GM12891 (cell line): ENCODE measurements at regions not wholly inside any gene's neighbourhood (a gene's known extent, or its start where the extent isn't known, plus 50 kb on each side); places are given as distances from the start of the nearest gene placed in this dataset.

ENCODE experiments used
- PAX5 ChIP-seq: IDR thresholded peaks from 2 replicates; pipeline ENCODE4 v1.6.1; 2011; ENCODE audit warnings: low read length, moderate library complexity, mild to moderate bottlenecking; ENCODE audit not compliant: insufficient read depth, severe bottlenecking
- POLR2A ChIP-seq: IDR thresholded peaks from 2 replicates; pipeline ENCODE4 v1.6.1; 2011; ENCODE audit warnings: low read depth, low read length, control low read depth
- POLR2AphosphoS5 ChIP-seq: IDR thresholded peaks from 2 replicates; pipeline ENCODE4 v1.6.1; 2011; ENCODE audit warnings: low read depth, low read length, control low read depth
- POU2F2 ChIP-seq: IDR thresholded peaks from 2 replicates; pipeline ENCODE4 v1.6.1; 2011; ENCODE audit warnings: low read depth, mild to moderate bottlenecking, control low read depth, low read length, moderate library complexity
- SPI1 ChIP-seq: IDR thresholded peaks from 2 replicates; pipeline ENCODE4 v1.6.1; 2011; ENCODE audit warnings: low read depth, low read length, control low read depth
- TAF1 ChIP-seq: IDR thresholded peaks from 2 replicates; pipeline ENCODE4 v1.6.1; 2011; ENCODE audit warnings: low read depth, low read length, control low read depth

DNA sequence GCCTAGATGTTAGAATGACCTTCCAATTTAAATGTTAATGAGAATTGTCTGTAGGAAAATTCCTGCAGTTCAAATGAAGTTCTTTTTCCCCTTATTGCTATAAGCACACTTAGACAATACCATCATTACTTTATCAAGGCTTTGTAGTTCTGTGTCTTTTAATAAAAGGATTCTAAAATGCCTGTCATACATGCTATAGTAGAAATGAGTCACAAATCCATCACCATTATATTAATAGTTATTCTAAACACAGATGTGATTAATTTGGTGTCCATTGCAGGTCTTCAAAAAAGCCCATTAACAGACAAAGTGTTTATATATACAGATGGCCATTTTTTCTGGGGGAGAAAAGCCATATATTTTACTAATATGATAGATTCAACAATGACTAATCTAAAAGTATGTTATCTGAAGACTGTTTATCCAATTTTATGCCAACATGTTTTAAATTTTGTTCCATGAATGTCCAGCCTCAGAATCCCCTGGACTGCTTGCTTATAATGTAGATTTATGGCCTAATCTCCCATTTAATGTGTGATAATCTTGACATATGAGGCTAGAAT, 1678.3 kb upstream of the PCDH20 start:
- TF ChIP-seq POLR2A (no peak), POLR2AphosphoS5 (no peak), POU2F2 (no peak), TAF1 (no peak), PAX5 (no peak), SPI1 (no peak)
